ENCODE measurements at regions not wholly inside any gene's neighbourhood (a gene's known extent, or its start where the extent isn't known, plus 50 kb on each side); places are given as distances from the start of the nearest gene placed in this dataset.
"Not testable (repeated sequence)": the region's sequence is repeated elsewhere in the genome, so short reads cannot be mapped to it uniquely, and the experiment has no call there.

GRCh38 chr4:27764526-27764837 lies 903.8 kb downstream of the STIM2 start:
- DNase-seq: no peak

GRCh38 chr4:27770895-27771294 lies 910.3 kb downstream of the STIM2 start:
- no peak for DNase-seq

- DNase-seq: no peak
These were observed 914.5 kb downstream of the STIM2 start for GRCh38 chr4:27775156-27775555.

GRCh38 chr4:27779827-27780226 lies 919.2 kb downstream of the STIM2 start:
- DNase-seq: no peak

GRCh38 chr4:27787195-27787594 lies 926.6 kb downstream of the STIM2 start:
- no peak for DNase-seq

GRCh38 chr4:27789773-27790172 lies 929.1 kb downstream of the STIM2 start:
- no peak for DNase-seq

GRCh38 chr4:27790911-27791310 lies 930.3 kb downstream of the STIM2 start:
- no peak for DNase-seq

GRCh38 chr4:27791640-27792039 lies 931.0 kb downstream of the STIM2 start:
- peak in 1 of 3 donors; percentile 8 for DNase-seq

GRCh38 chr4:27807207-27807606 lies 946.6 kb downstream of the STIM2 start:
- no peak for DNase-seq

- DNase-seq: no peak
These were observed 951.3 kb downstream of the STIM2 start for GRCh38 chr4:27811948-27812347.

GRCh38 chr4:27813226-27813625 lies 952.6 kb downstream of the STIM2 start:
- not testable (repeated sequence) for DNase-seq

- DNase-seq: not testable (repeated sequence)
These were observed 953.2 kb downstream of the STIM2 start for GRCh38 chr4:27813699-27814425.

- no peak for DNase-seq
These were observed 958.6 kb downstream of the STIM2 start for GRCh38 chr4:27819246-27819645.

- DNase-seq: no peak
These were observed 968.2 kb downstream of the STIM2 start for GRCh38 chr4:27828843-27829242.

- no peak for DNase-seq
These were observed 969.6 kb downstream of the STIM2 start for GRCh38 chr4:27830251-27830650.

- DNase-seq: no peak
These were observed 975.2 kb downstream of the STIM2 start for GRCh38 chr4:27835851-27836250.

- no peak for DNase-seq
These were observed 975.9 kb downstream of the STIM2 start for GRCh38 chr4:27836523-27836922.

GRCh38 chr4:27843776-27844175 lies 983.1 kb downstream of the STIM2 start:
- DNase-seq: no peak

- DNase-seq: no peak
These were observed 983.7 kb downstream of the STIM2 start for GRCh38 chr4:27844376-27844775.

GRCh38 chr4:27846951-27847350 lies 986.3 kb downstream of the STIM2 start:
- DNase-seq: no peak

- DNase-seq: no peak
These were observed 1000.7 kb downstream of the STIM2 start for GRCh38 chr4:27861381-27861787.

GRCh38 chr4:27861802-27862201 lies 1001.2 kb downstream of the STIM2 start:
- DNase-seq: no peak

GRCh38 chr4:27873596-27873995 lies 1013.0 kb downstream of the STIM2 start:
- no peak for DNase-seq

- DNase-seq: no peak
These were observed 1021.1 kb downstream of the STIM2 start for GRCh38 chr4:27881705-27882104.

- no peak for DNase-seq
These were observed 1025.5 kb downstream of the STIM2 start for GRCh38 chr4:27886120-27886519.

All from suppressor macrophage treated with lipopolysaccharide for 1 hour (primary cell).